ENCODE measurements at regions not wholly inside any gene's neighbourhood (a gene's known extent, or its start where the extent isn't known, plus 50 kb on each side); places are given as distances from the start of the nearest gene placed in this dataset.
"Not testable (repeated sequence)": the region's sequence is repeated elsewhere in the genome, so short reads cannot be mapped to it uniquely, and the experiment has no call there.

DNA sequence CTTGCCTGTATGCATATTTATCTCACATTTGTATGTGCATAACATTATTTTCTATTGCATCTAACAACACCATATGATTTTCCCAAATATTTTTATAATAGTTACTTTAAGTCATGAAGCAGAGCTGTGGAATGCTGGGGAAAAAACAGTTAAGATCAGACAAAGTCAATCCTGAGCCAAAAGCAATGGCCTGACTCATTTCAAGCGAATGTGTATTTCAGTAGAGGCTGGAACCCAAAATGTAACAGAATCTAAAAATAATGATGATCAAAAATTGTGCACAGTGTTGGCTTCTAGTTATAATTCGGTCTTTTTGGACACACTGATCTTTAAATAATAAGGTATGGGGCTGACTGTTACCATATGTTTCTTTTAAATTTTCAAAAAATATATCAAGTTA, 516.2 kb upstream of the ADGRL3 start:
- no peak for DNase-seq
- no peak overlapping the region for H3K4me3 ChIP-seq
- no peaks in the 10 kb centered on the region for H3K9me3 ChIP-seq
- intact Hi-C loops (cut with DNase I, micrococcal nuclease) = no loop called here
- ATAC-seq = no peak
- H3K4me1 ChIP-seq (ENCODE audit: low read depth) = no peaks in the 10 kb centered on the region
- TF ChIP-seq, protein P1, sequence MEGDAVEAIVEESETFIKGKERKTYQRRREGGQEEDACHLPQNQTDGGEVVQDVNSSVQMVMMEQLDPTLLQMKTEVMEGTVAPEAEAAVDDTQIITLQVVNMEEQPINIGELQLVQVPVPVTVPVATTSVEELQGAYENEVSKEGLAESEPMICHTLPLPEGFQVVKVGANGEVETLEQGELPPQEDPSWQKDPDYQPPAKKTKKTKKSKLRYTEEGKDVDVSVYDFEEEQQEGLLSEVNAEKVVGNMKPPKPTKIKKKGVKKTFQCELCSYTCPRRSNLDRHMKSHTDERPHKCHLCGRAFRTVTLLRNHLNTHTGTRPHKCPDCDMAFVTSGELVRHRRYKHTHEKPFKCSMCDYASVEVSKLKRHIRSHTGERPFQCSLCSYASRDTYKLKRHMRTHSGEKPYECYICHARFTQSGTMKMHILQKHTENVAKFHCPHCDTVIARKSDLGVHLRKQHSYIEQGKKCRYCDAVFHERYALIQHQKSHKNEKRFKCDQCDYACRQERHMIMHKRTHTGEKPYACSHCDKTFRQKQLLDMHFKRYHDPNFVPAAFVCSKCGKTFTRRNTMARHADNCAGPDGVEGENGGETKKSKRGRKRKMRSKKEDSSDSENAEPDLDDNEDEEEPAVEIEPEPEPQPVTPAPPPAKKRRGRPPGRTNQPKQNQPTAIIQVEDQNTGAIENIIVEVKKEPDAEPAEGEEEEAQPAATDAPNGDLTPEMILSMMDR (IDR thresholded peaks at IDR 0.05) = no peak
- no peaks in the 10 kb centered on the region for H3K36me3 ChIP-seq (ENCODE audit: low read depth)

DNA sequence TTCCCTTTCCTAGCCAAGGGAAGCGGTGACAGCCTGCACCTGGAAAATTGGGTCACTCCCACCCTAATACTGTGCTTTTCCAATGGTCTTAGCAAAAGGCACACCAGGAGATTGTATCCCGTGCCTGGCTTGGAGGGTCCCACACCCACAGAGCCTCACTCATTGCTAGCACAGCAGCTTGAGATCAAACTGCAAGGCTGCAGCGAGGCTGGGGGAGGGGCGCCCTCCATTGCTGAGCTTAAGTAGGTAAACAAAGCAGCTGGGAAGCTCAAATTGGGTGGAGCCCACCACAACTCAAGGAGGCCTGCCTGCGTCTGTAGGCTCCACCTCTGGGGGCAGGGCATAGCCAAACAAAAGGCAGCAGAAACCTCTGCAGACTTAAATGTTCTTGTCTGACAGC, 504.1 kb upstream of the ADGRL3 start:
- H3K36me3 ChIP-seq (ENCODE audit: low read depth); ATAC-seq; intact Hi-C loops (cut with DNase I, micrococcal nuclease); H3K4me3 ChIP-seq; H3K4me1 ChIP-seq (ENCODE audit: low read depth); DNase-seq: not testable (repeated sequence)
- H3K9me3 ChIP-seq = peaks cover 19% of the 10 kb centered on the region

DNA sequence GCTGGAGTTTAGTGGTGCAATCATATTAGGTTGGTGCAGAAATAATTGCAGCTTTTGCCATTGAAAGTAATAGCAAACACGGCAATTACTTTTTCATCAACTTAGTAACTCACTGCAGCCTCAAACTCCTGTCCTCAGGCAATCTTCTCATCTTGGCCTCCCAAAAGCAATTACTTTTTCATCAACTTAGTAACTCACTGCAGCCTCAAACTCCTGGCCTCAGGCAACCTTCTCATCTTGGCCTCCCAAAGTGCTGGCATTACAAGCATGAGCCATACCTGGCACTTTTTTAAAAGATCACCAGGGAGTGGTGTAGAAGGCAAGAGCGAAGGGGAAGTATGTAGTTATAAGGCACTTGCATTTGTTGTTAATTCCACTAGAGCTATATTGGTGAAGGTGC, 491.1 kb upstream of the ADGRL3 start:
- DNase-seq = no peak
- no peaks in the 10 kb centered on the region for H3K36me3 ChIP-seq (ENCODE audit: low read depth)
- no peaks in the 10 kb centered on the region for H3K4me1 ChIP-seq (ENCODE audit: low read depth)
- intact Hi-C loops (cut with DNase I, micrococcal nuclease) = no loop called here
- TF ChIP-seq, protein P1 (IDR thresholded peaks at IDR 0.05) = no peak
- H3K9me3 ChIP-seq = no peaks in the 10 kb centered on the region
- no peak for ATAC-seq
- H3K4me3 ChIP-seq = no peak overlapping the region

DNA sequence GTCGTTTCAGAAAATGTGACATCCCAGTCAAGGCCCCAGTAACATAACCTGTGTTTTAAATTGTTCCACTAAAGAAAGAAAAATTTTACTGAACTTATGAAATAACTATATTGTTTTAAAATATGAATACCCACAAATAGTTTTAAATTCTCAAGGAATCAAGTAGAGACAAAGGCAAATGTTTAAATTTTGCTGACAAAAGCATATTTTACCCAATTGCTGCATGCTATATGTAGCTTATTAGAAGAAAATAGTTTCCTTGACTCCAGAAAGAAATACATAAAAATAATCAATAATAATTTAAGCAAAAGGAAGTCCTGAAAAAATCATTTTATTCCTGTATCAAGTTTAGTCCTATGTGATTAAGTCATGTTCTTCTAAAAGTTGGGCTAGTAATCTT, 481.3 kb upstream of the ADGRL3 start:
- TF ChIP-seq, protein P1 (IDR thresholded peaks at IDR 0.05) = no peak
- intact Hi-C loops (cut with DNase I, micrococcal nuclease) = no loop called here
- H3K36me3 ChIP-seq (ENCODE audit: low read depth) = no peaks in the 10 kb centered on the region
- H3K4me3 ChIP-seq = no peak overlapping the region
- H3K9me3 ChIP-seq = peaks cover 4% of the 10 kb centered on the region
- H3K4me1 ChIP-seq (ENCODE audit: low read depth) = no peaks in the 10 kb centered on the region
- ATAC-seq = no peak
- DNase-seq = no peak

DNA sequence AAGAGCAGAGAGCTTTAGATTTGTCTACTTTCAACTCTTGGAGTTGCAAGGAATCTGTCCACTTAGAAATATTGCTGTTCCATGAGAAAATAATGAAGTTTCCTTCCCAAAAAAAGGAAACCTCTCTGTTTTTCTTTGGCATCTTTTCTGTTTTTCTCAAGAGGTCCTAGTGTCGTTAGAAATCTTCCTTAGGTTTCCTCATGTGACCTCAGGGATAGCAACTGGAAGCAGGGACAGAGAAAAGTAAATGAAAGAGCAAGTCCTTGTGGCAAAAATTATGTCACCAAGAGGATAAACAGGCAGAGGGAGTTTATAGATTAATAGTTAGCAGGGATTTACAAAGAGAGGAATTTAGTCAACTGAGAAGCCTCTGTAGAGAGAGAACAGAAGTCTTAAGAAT, 478.4 kb upstream of the ADGRL3 start:
- Histone ChIP-seq H3K4me1 (ENCODE audit: low read depth) (no peaks in the 10 kb centered on the region), H3K4me3 (no peak overlapping the region), H3K9me3 (no peaks in the 10 kb centered on the region), H3K36me3 (ENCODE audit: low read depth) (no peaks in the 10 kb centered on the region)
- DNase-seq (no peak), ATAC-seq (no peak)
- intact Hi-C loops (cut with DNase I, micrococcal nuclease) = no loop called here
- TF ChIP-seq, protein P1 (IDR thresholded peaks at IDR 0.05) = no peak

DNA sequence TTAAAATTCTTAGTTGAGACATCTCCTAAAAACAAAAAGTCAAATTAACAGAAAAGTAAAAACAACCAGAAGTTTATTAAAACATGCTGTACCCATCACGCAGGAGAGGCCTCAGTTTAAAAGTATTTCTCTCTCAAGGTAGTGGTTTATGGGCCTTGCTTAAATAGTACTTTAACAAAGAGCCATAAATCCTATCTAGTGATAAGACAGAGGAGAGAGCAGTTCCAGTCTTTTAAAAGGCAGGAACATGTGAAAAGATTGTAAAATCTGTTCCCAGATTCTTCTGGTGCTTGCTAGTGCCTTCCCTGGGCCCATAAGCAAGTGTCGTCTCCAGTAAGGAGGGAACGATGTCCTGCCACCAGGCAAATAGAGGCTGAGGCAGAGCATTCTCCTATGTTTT, 476.3 kb upstream of the ADGRL3 start:
- no peak overlapping the region for H3K4me3 ChIP-seq
- intact Hi-C loops (cut with DNase I, micrococcal nuclease) = no loop called here
- ATAC-seq = no peak

More for the DNA sequence above, 476.3 kb upstream of the ADGRL3 start:
- Histone ChIP-seq H3K9me3 (no peaks in the 10 kb centered on the region), H3K4me1 (ENCODE audit: low read depth) (no peaks in the 10 kb centered on the region), H3K36me3 (ENCODE audit: low read depth) (no peaks in the 10 kb centered on the region)
- TF ChIP-seq, protein P1 (IDR thresholded peaks at IDR 0.05) = no peak
- no peak for DNase-seq
